Medulla oblongata (tissue), 1 donor: ENCODE measurements at regions not wholly inside any gene's neighbourhood (a gene's known extent, or its start where the extent isn't known, plus 50 kb on each side); places are given as distances from the start of the nearest gene placed in this dataset.

Experiments used
- DNase-seq: peaks from one replicate; pipeline ENCODE4 v3.0.0-alpha.2; 2015; ENCODE audit errors: extremely low spot score

DNA sequence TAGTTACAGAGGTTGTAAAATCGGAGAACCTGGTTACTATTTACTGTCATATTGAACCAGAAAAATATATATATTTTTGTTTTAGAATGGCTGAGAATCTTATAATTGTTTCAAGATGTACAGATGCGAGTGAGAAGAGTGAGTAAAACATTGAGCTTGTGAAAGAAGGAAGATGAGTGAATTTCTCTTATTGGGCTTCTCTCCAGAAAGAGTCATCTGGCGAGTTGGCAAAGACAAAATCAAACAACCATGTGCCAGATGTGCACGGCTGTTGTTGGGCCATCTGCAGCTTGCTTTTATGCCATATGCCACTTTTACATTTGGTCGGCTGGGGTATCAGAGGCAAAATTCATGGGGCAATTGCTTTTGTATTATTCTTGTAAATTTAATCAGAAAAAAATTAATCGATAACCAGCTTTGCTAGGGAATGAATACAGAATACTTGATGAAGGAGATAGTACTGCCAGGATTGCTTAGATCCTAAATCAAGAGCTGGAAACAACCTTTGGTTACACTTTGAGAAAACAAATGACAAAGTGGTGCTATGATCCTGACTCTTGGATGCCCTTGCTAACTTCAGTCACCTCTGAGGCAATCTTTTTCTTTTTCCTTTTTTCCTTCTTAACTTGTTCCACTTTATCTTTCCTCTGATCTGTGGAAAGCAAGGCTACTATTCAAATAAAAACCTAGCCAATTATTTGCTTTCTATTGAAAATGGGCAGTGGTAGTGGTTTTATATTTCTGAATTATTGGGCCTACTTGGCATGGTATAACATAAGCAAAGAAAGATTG is 97.1 kb upstream of the GRIK2 start:
- DNase-seq = no peak

DNA sequence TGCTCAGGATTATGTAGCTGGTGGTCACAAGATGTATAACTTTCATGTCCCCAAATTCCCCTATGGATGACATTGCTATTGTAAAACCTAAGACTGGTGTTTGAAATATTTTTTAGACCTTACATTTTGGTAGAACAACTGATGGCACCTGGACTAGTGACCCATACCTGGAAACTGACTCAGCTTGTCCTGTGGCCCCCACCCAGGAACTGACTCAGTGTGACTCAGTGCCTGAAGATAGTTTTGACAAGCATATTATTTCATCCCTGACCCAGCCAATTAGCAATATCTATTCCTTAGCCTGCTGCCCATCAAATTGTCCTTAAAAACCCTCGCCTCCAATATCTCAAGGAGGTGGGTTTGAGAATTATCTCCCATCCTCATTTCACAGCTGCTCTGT is 90.9 kb upstream of the GRIK2 start:
- no peak for DNase-seq

DNA sequence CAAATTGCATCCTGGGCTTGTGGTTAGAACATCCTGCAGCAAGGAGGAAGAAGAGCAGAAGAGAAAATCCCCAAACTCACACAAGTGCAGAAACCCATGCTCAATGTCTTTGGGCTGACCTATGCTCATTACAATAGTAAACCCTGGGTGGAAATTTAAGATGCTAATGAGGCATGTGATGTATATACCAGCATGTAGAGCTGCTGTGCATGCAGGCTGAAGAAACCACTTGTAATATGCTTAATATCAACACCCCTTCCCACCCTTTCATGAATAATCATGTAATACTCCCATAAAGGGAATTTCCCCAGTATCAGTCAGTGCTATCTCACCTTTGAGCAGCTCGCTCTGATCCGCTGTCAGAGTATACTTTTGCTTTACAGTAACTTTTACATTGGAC is 90.0 kb upstream of the GRIK2 start:
- DNase-seq = no peak

- no peak for DNase-seq
These were observed 80.9 kb upstream of the GRIK2 start for GRCh38 chr6:101312652-101313051.

DNA sequence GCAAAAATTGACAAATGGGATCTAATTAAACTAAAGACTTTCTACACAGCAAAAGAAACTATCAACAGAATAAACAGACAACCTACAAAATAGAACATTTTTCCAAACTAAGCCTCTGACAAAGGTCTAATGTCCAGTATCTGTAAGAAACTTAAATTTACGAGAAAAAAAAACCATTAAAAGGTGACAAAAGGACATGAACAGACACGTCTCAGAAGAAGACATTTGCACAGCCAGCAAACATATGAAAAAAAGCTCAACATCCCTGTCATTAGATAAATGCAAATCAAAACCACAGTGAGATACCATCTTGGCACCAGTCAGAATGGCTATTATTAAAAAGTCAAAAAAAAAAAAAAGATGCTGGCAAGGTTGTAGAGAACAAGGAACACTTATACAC is 70.6 kb upstream of the GRIK2 start:
- DNase-seq = no peak

DNA sequence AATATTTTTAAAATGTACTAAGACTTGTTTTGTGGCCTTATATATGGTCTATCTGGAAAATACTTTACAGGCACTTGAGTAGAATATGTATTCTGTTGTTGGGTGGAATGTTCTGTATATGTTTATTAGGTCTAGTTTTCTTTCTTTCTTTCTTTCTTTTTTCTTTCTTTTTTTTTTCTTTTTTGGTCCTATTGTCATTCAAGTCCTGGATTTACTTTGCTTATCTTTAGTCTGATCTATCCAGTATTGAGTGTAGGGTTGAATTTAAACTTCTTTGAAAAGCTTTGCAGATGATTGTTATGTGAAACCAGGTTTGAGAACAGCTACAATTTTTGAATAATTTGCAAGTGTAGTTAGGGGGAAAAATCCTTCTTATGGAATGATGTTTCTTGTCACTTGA is 67.1 kb upstream of the GRIK2 start:
- no peak for DNase-seq

DNA sequence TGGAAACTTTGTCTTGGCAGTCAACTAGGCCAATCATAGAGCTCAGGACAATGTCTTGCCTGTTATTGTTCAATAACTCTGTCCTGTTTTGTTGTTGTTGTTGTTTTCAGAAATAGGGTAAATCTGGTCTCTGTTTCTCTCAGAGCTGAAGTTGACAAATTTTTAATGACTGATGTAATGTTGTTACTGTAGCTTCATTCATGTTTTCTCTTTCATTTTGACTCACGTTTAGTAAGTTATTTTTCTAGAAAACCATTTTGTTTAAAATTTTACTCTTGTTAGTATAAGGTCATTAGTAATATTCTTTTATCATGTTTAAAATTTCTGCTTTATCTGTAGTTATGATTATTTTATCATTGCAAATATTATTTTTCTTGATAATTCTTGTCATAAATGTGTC is 51.6 kb upstream of the GRIK2 start:
- no peak for DNase-seq
